C4-2B (cell line): ENCODE measurements at regions not wholly inside any gene's neighbourhood (a gene's known extent, or its start where the extent isn't known, plus 50 kb on each side); places are given as distances from the start of the nearest gene placed in this dataset.
"Not testable (repeated sequence)": the region's sequence is repeated elsewhere in the genome, so short reads cannot be mapped to it uniquely, and the experiment has no call there.

Experiments
- H3K27ac ChIP-seq: fragments of 450-650 bp; 2 replicates; pipeline ENCODE4 v1.5.1; 2017
- ZFX ChIP-seq: fragments of 450-650 bp; IDR thresholded peaks from 2 replicates; pipeline ENCODE4 v1.6.1; 2017
- TF ChIP-seq, protein P1 (sequence below): fragments of 450-650 bp; conservative IDR thresholded peaks from 2 replicates; pipeline ENCODE4 v1.5.1; 2017; ENCODE audit warnings: mild to moderate bottlenecking

DNA sequence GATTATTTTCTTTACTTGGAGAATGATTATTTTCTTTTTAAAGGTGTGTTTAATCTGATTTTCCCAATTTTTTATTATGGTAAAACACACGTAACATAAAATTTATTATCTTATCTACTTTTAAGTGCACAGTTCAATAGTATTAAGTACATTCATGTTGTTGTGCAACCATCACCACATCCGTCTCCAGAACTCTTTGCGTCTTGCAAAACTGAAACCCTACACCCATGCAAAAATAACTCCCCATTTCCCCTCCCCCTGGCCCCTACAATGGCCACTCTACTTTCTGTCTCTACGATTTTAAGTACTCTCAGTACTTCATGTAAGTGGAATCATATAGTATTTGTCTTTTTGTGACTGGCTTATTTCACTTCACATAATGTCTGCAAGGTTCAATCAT lies 230.7 kb downstream of the SATB1 start:
- no peak overlapping the region for H3K27ac ChIP-seq
- TF ChIP-seq ZFX = no peak
- TF ChIP-seq, protein P1, sequence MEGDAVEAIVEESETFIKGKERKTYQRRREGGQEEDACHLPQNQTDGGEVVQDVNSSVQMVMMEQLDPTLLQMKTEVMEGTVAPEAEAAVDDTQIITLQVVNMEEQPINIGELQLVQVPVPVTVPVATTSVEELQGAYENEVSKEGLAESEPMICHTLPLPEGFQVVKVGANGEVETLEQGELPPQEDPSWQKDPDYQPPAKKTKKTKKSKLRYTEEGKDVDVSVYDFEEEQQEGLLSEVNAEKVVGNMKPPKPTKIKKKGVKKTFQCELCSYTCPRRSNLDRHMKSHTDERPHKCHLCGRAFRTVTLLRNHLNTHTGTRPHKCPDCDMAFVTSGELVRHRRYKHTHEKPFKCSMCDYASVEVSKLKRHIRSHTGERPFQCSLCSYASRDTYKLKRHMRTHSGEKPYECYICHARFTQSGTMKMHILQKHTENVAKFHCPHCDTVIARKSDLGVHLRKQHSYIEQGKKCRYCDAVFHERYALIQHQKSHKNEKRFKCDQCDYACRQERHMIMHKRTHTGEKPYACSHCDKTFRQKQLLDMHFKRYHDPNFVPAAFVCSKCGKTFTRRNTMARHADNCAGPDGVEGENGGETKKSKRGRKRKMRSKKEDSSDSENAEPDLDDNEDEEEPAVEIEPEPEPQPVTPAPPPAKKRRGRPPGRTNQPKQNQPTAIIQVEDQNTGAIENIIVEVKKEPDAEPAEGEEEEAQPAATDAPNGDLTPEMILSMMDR = no peak

GRCh38 chr3:18190646-18191045 lies 234.5 kb downstream of the SATB1 start:
- H3K27ac ChIP-seq = no peak overlapping the region
- TF ChIP-seq, protein P1 = no peak
- TF ChIP-seq ZFX = no peak

GRCh38 chr3:18189282-18190050 lies 235.7 kb downstream of the SATB1 start:
- TF ChIP-seq, protein P1 = no peak
- no peak for TF ChIP-seq ZFX

GRCh38 chr3:18188491-18188890 lies 236.6 kb downstream of the SATB1 start:
- TF ChIP-seq, protein P1 = no peak
- TF ChIP-seq ZFX = no peak
- H3K27ac ChIP-seq = no peak overlapping the region

More at GRCh38 chr3:18189282-18190050, 235.7 kb downstream of the SATB1 start:
- no peak overlapping the region for H3K27ac ChIP-seq

GRCh38 chr3:18185624-18186023 lies 239.5 kb downstream of the SATB1 start:
- no peak overlapping the region for H3K27ac ChIP-seq
- no peak for TF ChIP-seq ZFX

- H3K27ac ChIP-seq = not testable (repeated sequence)
These were observed 242.2 kb downstream of the SATB1 start for GRCh38 chr3:18182923-18183322.

GRCh38 chr3:18179521-18179920 lies 245.6 kb downstream of the SATB1 start:
- TF ChIP-seq ZFX = no peak
- TF ChIP-seq, protein P1 = no peak
- no peak overlapping the region for H3K27ac ChIP-seq

DNA sequence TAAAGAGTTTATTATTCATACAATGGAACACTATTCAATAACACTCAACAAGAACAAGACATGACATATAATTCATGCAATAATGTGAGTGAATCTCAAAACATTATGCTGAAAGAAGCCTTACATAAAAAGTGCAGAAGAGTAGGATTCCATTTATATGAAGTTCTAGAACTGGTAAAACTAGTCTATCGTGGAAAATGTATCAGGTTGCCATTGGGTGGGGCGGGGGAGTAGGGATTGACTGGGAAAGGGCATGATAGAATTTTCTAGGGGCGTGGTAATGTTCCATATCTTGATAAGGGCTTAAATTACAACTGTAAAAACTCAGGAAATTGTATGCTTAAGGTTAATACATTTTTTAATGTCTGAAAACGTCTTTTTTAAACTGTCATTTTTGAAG lies 247.9 kb downstream of the SATB1 start:
- TF ChIP-seq ZFX = no peak
- TF ChIP-seq, protein P1 = no peak
- no peak overlapping the region for H3K27ac ChIP-seq

- H3K27ac ChIP-seq = not testable (repeated sequence)
These were observed 251.2 kb downstream of the SATB1 start for GRCh38 chr3:18173891-18174290.
